HG03097 (cell line): ENCODE measurements at regions not wholly inside any gene's neighbourhood (a gene's known extent, or its start where the extent isn't known, plus 50 kb on each side); places are given as distances from the start of the nearest gene placed in this dataset.

Experiments
- ATAC-seq: cut with Tn5 transposase; IDR thresholded peaks from one replicate; pipeline ENCODE4 v1.9.1; 2021; ENCODE audit not compliant: unreplicated experiment, low FRiP score

- no peak for ATAC-seq
Measured at GRCh38 chr3:18780959-18781358, 355.8 kb upstream of the SATB1 start.

DNA sequence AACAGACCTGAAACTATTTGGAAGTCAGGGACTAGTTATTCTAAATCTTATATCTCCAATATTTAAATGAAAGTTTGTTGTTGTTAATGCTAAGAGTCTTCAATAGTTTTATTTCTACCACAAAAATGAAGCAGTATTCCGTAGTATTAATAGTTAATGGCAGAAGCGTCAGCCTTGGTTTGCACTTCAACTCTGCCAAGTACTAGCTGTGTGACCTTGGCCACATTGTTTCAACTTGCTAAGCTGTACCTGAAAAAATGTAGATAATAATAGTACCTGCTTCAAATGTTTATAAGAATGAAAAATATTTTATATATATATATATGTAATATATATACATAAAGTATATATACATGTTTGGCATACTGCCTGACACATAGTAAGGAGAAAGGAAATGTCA lies 354.6 kb upstream of the SATB1 start:
- ATAC-seq, result no peak

- no peak for ATAC-seq
Measured at GRCh38 chr3:18778598-18778997, 353.5 kb upstream of the SATB1 start.

DNA sequence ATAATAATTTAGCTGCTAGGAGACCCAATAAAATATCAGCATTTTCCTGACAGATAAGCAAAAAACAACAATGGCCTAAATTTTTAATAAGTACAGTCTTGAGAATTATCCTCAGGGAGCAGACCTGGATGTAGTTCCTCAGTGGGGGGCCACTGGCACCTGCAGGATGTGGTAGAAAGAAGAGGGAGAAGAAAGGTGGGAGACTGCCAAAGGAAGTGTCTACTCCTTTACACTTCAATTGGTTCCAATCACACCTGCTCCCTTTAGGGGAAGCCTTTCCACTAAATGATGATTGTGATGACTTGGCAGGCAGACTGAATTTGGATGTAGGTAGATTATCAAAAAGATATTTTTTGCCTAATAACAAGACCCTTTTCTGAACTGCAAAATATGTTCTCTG lies 353.0 kb upstream of the SATB1 start:
- no peak for ATAC-seq

DNA sequence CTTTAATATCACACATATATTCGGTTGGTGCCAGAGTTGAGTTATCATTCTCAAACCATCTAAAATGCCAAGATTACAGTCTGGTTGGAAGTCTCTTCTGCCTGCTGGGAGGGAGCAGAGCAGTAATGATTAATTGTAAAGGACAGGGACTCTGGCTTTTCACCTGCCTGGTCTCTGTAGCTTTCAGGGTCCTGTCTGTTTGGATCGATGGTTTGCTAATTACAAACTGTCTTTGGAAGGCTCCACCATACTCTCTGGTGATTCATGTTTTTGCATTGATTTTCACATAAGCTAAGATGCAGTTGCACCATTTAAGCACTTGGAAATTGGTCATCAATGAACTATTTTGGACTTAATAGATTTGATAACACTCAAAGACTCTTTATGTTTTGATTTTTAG lies 350.4 kb upstream of the SATB1 start:
- ATAC-seq, result no peak

DNA sequence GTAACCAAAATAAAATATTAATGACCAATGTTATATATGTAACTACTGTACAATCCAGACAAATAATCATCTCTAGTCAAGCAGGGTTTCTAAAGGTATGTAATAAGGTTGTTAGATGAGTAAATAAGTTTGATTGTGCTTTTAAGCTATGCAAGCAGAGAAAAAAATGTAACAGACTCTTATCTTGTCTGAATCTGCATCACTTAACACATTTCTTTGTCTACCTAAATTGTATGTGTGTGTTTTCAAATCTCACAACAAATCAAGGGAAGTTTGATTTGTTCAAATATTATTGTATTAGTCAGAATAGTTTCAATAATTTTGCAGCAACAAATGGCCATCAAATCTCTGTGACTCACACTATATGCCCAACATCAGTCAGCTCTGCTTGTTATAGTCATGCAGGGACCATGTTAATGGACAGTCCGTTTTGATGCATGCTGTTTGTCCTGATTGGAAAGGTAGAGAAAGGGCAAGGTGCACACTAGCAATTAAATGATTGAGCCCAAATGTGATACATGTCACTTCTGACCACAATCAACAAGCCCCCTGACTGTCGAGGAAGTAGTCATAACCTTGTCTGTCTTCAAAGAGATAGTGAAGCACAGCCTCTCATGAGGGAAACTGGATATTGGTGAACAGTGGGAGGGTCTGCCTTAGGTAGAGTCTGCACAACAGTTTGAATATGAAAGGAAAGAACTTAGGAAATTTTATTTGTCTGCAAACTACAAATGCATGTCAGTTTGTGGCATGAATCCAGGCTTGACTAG lies 349.4 kb upstream of the SATB1 start:
- no peak for ATAC-seq

DNA sequence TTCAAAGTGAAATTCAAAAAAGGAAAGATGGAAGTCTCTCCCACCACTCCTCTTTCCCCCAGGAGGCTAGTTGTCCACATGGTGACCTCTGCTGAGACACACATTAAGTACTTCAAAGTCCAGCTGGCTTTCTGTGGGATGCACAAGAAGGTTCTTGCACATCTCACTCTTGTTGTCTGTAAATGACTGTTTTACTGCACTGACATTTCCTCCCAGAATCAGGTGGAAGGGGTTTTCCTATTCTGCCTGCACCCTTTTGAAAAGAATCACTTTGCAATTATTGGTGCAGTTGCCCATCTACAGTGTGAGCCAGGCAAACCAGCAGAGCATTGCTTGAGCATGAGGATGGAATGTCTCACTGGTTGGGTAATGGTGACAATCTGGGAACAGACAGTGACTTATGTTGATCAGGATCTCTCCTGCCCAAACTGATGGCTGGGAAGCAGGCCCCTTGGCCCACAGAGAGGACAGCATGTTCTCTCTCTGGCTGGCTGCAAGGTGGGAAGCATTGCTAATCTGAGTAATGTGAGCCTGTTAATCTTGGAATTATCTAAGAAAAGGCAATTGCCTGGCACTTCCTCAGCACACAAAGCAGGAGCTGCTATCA lies 347.7 kb upstream of the SATB1 start:
- no peak for ATAC-seq

DNA sequence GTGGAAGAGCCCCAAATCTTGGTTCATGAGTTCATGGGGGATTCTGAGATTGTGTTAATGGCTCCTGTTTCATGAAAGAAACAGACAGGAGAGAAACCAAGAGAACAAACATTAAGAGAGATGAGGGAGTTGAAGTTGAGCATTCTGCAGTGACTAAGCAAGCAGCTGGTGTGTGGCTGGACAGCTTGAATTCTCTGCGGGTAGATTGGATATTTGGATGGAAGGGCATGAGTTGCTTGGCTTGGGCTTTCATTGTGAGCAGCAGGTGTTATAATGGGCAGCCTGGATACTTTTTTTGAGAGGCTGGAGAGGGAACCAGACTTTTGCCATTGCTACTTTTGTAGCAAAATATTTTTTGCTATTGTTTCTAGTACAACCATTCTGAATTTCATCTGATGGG lies 346.8 kb upstream of the SATB1 start:
- no peak for ATAC-seq

DNA sequence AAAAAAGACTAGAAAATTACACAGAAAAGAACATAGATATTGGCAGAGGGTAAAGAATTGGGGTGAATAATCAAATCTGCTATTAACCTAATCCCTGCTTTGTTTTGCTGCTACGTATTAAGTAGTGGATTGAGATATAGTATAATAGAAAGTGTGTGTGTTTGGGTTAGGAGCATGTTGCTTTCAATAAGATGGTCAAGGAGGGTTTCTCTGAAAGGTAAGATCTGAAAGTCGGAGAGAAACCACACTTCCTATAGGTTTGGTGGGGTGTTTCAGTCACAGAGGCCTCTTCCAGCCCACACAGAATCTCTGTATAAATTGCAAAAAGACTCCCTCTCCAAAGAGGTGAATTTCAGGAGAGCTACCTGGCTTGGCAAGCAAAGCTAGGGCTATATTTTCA lies 345.7 kb upstream of the SATB1 start:
- no peak for ATAC-seq

DNA sequence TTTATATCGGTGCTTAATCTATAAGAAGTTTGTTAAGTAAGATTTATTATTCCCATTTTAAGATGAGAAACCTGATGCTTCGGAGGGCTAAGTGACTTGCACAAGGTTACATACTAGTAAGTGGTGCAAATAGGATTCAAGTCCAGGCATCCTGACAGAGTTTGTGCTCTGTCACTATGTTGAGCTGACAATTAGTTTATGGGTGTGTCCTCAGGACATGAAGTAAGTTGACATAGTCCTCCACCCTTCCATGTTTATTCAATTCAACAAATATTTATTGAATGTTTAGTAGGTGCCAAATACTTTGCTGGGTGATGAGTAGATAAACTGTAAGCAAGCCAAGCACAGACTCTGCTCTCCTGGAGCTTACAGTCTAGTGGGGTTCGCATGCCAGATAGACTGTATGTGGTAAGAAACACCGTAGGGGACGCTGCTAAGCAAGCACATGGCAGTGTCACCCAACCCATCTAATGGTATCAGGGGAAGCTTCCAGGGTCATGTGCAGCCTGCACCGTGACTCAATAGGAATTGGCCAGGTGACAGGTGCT lies 342.7 kb upstream of the SATB1 start:
- ATAC-seq, result no peak

DNA sequence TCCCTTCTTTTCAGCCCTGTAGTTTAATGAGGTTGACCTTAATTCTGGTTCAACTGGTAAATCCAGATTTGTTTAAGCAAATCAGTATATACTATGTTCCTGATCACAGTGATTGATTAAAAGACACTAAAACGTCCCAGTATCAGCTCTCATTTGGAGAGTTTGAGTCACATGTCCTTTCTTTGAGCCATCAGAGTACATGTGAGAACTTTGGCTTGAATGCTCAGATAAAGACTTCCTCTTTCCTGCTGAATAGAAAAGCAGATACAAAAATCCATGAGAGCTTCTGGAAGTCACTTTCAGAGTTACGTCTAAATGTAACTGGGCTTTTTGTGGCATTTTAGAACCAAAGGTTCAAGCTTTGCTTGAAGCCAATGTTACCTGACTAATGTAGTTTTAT lies 341.8 kb upstream of the SATB1 start:
- no peak for ATAC-seq

DNA sequence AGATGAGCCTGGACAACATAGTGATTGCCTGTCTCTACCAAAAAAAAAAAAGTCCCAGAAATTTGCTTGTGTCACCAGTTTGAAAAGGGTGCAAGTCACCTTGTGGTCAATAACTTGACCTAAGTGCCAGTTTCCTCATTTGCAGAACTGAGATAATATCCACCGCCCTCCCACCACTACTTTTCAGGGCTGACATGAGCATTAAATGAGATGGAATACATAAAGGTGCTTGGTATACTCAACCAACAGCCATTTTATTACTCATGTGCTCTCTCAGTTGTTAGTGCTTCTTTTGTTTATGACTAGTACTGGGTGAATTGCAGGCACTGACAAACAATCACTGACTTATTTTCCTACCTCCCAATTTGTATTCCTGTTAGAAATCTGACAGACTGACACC lies 340.5 kb upstream of the SATB1 start:
- no peak for ATAC-seq

DNA sequence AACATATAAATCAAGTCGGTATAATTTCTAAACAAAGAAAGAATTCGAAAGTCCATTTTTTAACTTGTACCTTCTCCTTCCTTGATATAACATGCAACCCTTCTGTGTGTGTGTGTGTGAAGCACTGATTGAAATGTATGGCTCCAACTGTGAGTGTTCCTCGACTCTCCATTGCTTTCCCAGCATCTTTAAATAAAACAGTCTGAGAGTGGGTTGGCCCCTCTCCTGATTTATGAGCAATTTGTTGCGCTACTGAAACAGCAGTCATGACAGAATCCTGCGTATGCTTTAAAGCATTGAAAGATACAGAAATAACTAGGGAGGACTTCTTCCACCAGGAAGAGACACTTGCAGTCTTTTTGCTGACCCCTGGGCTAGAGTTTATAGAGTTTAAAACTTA lies 340.0 kb upstream of the SATB1 start:
- ATAC-seq, result no peak

- no peak for ATAC-seq
Measured at GRCh38 chr3:18761530-18761929, 336.4 kb upstream of the SATB1 start.

DNA sequence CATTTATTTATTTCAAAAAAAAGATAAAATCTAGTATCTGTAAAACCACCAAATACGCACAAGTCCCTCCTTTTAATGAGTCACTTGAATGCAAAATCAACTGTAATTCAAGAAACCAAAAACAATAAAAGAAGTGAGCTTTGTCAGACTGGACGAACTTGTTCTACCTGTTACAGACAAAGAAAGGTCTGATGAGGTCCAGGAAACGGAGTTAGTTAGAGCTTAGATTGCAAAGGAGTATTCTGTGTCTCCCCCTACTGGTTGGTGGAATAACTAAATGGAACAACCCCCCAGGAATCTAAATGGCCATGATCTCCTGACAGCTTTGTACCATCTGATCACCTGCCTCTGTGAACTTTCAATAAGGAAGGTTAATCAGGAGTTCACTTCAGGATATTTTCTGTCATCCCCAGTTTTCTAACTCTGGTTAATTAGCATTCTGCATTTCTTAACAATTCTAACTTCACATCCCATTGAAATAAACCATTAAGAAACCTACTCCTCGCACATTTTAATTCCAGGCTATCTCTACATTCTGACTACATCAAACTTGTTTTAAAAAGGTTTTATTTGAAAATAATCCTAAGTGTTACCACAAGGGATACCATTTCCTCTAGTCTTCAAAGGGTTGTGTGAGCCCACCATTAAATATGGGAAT lies 333.0 kb upstream of the SATB1 start:
- peak; percentile 72 for ATAC-seq

DNA sequence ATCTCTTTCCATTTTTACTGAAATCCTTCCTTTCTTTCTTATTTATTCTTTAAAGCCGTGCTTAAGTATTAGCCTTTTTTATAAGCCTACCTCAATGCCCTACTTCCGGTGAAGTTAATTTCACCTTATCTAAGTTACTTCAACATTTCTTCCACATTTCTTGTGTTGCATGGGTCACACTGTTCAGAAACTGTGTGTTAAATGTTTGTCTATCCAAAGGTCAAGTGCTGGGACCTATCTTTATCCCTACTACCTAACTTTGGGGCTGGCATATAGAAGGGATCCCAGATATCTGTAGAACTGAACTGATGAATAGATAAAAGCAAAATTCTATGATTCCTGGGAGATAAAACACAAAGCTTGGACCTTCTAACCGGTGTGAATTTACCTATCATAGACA lies 332.3 kb upstream of the SATB1 start:
- no peak for ATAC-seq

GRCh38 chr3:18752273-18752934 lies 327.3 kb upstream of the SATB1 start:
- ATAC-seq, result no peak

- no peak for ATAC-seq
Measured at GRCh38 chr3:18751514-18751913, 326.4 kb upstream of the SATB1 start.

DNA sequence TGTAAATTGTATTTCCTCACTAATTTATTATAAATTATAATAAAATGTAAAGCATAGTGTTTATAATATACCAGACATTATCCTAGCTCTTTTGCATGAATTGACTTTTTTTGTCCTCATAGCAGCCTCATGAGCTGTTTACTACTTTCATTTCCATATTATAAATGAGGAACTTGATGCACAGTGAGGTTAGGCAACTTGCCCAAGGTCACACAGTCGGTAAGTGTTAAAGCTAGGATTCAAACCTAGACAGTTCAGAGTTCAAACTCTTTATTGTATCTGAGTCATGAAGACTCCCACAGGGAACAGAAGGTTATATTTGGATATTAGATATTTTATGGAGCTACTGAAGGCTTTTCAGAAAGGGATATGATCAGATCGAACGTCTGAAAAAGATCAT lies 322.2 kb upstream of the SATB1 start:
- ATAC-seq, result no peak

- no peak for ATAC-seq
Measured at GRCh38 chr3:18745472-18745871, 320.3 kb upstream of the SATB1 start.

- no peak for ATAC-seq
Measured at GRCh38 chr3:18744472-18744871, 319.3 kb upstream of the SATB1 start.
